WTC11 (cell line): ENCODE measurements at regions not wholly inside any gene's neighbourhood (a gene's known extent, or its start where the extent isn't known, plus 50 kb on each side); places are given as distances from the start of the nearest gene placed in this dataset.

Experiments used
- CBFB ChIP-seq: sonication (generic); formaldehyde crosslinking; IDR thresholded peaks from 2 replicates; pipeline ENCODE4 v1.8.1; 2022; ENCODE audit warnings: mild to moderate bottlenecking, low read depth, missing genetic modification reagents
- CTCF ChIP-seq: fragments of 200-600 bp; IDR thresholded peaks from 2 replicates; pipeline ENCODE4 v1.8.0; 2022; ENCODE audit warnings: antibody characterized with exemption
- FOXP1 ChIP-seq: sonication (generic); formaldehyde crosslinking; IDR thresholded peaks from 2 replicates; pipeline ENCODE4 v1.8.0; 2022; ENCODE audit warnings: missing genetic modification reagents, mild to moderate bottlenecking, moderate library complexity, borderline replicate concordance
- MXD4 ChIP-seq: fragments of 250-450 bp; sonication (Bioruptor Pico); IDR thresholded peaks from 2 replicates; pipeline ENCODE4 v1.8.0; 2021; ENCODE audit warnings: mild to moderate bottlenecking, moderate library complexity, borderline replicate concordance
- TP53 ChIP-seq: sonication (generic); formaldehyde crosslinking; IDR thresholded peaks from 2 replicates; pipeline ENCODE4 v1.8.1; 2023; ENCODE audit warnings: mild to moderate bottlenecking, missing genetic modification reagents
- ZBTB21 ChIP-seq: sonication (generic); formaldehyde crosslinking; IDR thresholded peaks from 2 replicates; pipeline ENCODE4 v1.8.1; 2023; ENCODE audit warnings: mild to moderate bottlenecking, missing genetic modification reagents, borderline replicate concordance
- TF ChIP-seq, protein P1 (sequence below): sonication (generic); formaldehyde crosslinking; IDR thresholded peaks from 2 replicates; pipeline ENCODE4 v1.8.1; 2023; ENCODE audit warnings: mild to moderate bottlenecking, missing genetic modification reagents, borderline replicate concordance

DNA sequence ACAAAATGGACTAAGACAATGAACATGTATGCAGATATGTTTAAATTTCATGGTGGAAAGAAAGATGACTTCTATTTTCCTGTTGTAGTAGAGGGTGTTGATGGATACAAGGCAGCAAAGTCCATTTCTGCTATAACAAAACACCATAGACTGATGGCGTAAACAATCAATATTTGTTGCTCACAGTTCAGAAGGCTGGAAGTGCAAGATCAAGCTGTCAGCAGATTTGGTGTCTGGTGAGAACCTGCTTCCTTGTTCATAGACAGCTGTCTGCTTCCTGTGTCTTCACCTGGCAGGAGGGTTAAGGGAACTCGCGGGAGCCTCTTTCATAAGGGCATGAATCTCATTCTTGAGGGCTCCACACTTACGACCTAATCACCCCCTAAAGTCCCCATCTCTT, 83.0 kb upstream of the ELOVL5 start:
- no peak for TF ChIP-seq FOXP1 (CRISPR knock-in tag)
- no peak for TF ChIP-seq ZBTB21 (CRISPR knock-in tag)
- no peak for TF ChIP-seq CTCF
- no peak for TF ChIP-seq CBFB (CRISPR knock-in tag)
- TF ChIP-seq, protein P1, sequence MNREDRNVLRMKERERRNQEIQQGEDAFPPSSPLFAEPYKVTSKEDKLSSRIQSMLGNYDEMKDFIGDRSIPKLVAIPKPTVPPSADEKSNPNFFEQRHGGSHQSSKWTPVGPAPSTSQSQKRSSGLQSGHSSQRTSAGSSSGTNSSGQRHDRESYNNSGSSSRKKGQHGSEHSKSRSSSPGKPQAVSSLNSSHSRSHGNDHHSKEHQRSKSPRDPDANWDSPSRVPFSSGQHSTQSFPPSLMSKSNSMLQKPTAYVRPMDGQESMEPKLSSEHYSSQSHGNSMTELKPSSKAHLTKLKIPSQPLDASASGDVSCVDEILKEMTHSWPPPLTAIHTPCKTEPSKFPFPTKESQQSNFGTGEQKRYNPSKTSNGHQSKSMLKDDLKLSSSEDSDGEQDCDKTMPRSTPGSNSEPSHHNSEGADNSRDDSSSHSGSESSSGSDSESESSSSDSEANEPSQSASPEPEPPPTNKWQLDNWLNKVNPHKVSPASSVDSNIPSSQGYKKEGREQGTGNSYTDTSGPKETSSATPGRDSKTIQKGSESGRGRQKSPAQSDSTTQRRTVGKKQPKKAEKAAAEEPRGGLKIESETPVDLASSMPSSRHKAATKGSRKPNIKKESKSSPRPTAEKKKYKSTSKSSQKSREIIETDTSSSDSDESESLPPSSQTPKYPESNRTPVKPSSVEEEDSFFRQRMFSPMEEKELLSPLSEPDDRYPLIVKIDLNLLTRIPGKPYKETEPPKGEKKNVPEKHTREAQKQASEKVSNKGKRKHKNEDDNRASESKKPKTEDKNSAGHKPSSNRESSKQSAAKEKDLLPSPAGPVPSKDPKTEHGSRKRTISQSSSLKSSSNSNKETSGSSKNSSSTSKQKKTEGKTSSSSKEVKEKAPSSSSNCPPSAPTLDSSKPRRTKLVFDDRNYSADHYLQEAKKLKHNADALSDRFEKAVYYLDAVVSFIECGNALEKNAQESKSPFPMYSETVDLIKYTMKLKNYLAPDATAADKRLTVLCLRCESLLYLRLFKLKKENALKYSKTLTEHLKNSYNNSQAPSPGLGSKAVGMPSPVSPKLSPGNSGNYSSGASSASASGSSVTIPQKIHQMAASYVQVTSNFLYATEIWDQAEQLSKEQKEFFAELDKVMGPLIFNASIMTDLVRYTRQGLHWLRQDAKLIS = no peak
- no peak for TF ChIP-seq TP53 (CRISPR knock-in tag)
- no peak for TF ChIP-seq MXD4
